GM18861 (cell line): ENCODE measurements at regions not wholly inside any gene's neighbourhood (a gene's known extent, or its start where the extent isn't known, plus 50 kb on each side); places are given as distances from the start of the nearest gene placed in this dataset.
"Not testable (repeated sequence)": the region's sequence is repeated elsewhere in the genome, so short reads cannot be mapped to it uniquely, and the experiment has no call there.

ENCODE experiments used
- ATAC-seq: cut with Tn5 transposase; IDR thresholded peaks from one replicate; pipeline ENCODE4 v1.9.1; 2021; ENCODE audit not compliant: unreplicated experiment

- ATAC-seq: no peak
Measured at GRCh38 chr6:99143108-99143861, 195.5 kb upstream of the FBXL4 start.

- ATAC-seq: not testable (repeated sequence)
Measured at GRCh38 chr6:99141906-99142305, 194.2 kb upstream of the FBXL4 start.

GRCh38 chr6:99138445-99138844 is 190.7 kb upstream of the FBXL4 start:
- no peak for ATAC-seq

GRCh38 chr6:99137314-99137713 is 189.6 kb upstream of the FBXL4 start:
- ATAC-seq: no peak

- no peak for ATAC-seq
Measured at GRCh38 chr6:99136488-99136887, 188.7 kb upstream of the FBXL4 start.

GRCh38 chr6:99132026-99132635 is 184.4 kb upstream of the FBXL4 start:
- ATAC-seq: no peak

- no peak for ATAC-seq
Measured at GRCh38 chr6:99130897-99131873, 183.4 kb upstream of the FBXL4 start.

- no peak for ATAC-seq
Measured at GRCh38 chr6:99129835-99130234, 182.1 kb upstream of the FBXL4 start.

GRCh38 chr6:99121748-99122147 is 174.0 kb upstream of the FBXL4 start:
- ATAC-seq: no peak

GRCh38 chr6:99120641-99121040 is 172.9 kb upstream of the FBXL4 start:
- no peak for ATAC-seq

- peak; percentile 62 for ATAC-seq
Measured at GRCh38 chr6:99119109-99120031, 171.6 kb upstream of the FBXL4 start.

GRCh38 chr6:99114769-99115406 is 167.1 kb upstream of the FBXL4 start:
- no peak for ATAC-seq

- no peak for ATAC-seq
Measured at GRCh38 chr6:99111590-99111989, 163.8 kb upstream of the FBXL4 start.

GRCh38 chr6:99110029-99110428 is 162.3 kb upstream of the FBXL4 start:
- no peak for ATAC-seq

- ATAC-seq: no peak
Measured at GRCh38 chr6:99104218-99104617, 156.5 kb upstream of the FBXL4 start.

- no peak for ATAC-seq
Measured at GRCh38 chr6:99099243-99099642, 151.5 kb upstream of the FBXL4 start.

GRCh38 chr6:99096170-99096569 is 148.4 kb upstream of the FBXL4 start:
- no peak for ATAC-seq

- ATAC-seq: no peak
Measured at GRCh38 chr6:99093456-99094190, 145.9 kb upstream of the FBXL4 start.

GRCh38 chr6:99092461-99092860 is 144.7 kb upstream of the FBXL4 start:
- ATAC-seq: no peak
